ENCODE measurements at regions not wholly inside any gene's neighbourhood (a gene's known extent, or its start where the extent isn't known, plus 50 kb on each side); places are given as distances from the start of the nearest gene placed in this dataset.

- no peak for TF ChIP-seq CTCF (conservative IDR thresholded peaks at IDR 0.05; ENCODE audit: low read depth, low read length)
- DNase-seq (ENCODE audit: low read depth), result no peak
These were observed 274.4 kb upstream of the ARX start for GRCh38 chrX:25290132-25290531.

GRCh38 chrX:25288676-25289075, 272.9 kb upstream of the ARX start:
- no peak overlapping the region for H3K4me3 ChIP-seq (ENCODE audit: low read depth, low read length)
- no peak for TF ChIP-seq CTCF (conservative IDR thresholded peaks at IDR 0.05; ENCODE audit: low read depth, low read length)
- no peak for DNase-seq (ENCODE audit: low read depth)

More at GRCh38 chrX:25290132-25290531, 274.4 kb upstream of the ARX start:
- no peak overlapping the region for H3K4me3 ChIP-seq (ENCODE audit: low read depth, low read length)

- no peak overlapping the region for H3K4me3 ChIP-seq (ENCODE audit: low read depth, low read length)
- DNase-seq (ENCODE audit: low read depth), result no peak
These were observed 271.8 kb upstream of the ARX start for GRCh38 chrX:25287521-25287920.

GRCh38 chrX:25285598-25285997, 269.8 kb upstream of the ARX start:
- H3K4me3 ChIP-seq (ENCODE audit: low read depth, low read length), result no peak overlapping the region
- no peak for DNase-seq (ENCODE audit: low read depth)
- TF ChIP-seq CTCF (conservative IDR thresholded peaks at IDR 0.05; ENCODE audit: low read depth, low read length), result no peak

More at GRCh38 chrX:25287521-25287920, 271.8 kb upstream of the ARX start:
- no peak for TF ChIP-seq CTCF (conservative IDR thresholded peaks at IDR 0.05; ENCODE audit: low read depth, low read length)

- no peak overlapping the region for H3K4me3 ChIP-seq (ENCODE audit: low read depth, low read length)
- TF ChIP-seq CTCF (conservative IDR thresholded peaks at IDR 0.05; ENCODE audit: low read depth, low read length), result no peak
- DNase-seq (ENCODE audit: low read depth), result no peak
These were observed 263.7 kb upstream of the ARX start for GRCh38 chrX:25279510-25279909.

GRCh38 chrX:25278341-25278740, 262.6 kb upstream of the ARX start:
- no peak overlapping the region for H3K4me3 ChIP-seq (ENCODE audit: low read depth, low read length)
- no peak for DNase-seq (ENCODE audit: low read depth)
- no peak for TF ChIP-seq CTCF (conservative IDR thresholded peaks at IDR 0.05; ENCODE audit: low read depth, low read length)

GRCh38 chrX:25277574-25277973, 261.8 kb upstream of the ARX start:
- TF ChIP-seq CTCF (conservative IDR thresholded peaks at IDR 0.05; ENCODE audit: low read depth, low read length), result no peak
- H3K4me3 ChIP-seq (ENCODE audit: low read depth, low read length), result no peak overlapping the region
- DNase-seq (ENCODE audit: low read depth), result no peak
